GM23338 (cell line): ENCODE measurements at regions not wholly inside any gene's neighbourhood (a gene's known extent, or its start where the extent isn't known, plus 50 kb on each side); places are given as distances from the start of the nearest gene placed in this dataset.

ENCODE experiments used
- ATAC-seq: fragments of 200-7000 bp; cut with Tn5 transposase; 3 replicates; pipeline ENCODE4 v1.9.1; 2020
- DNase-seq: peaks from one replicate; pipeline ENCODE4 v3.0.0-alpha.2; 2015; ENCODE audit warnings: low spot score
- H2AFZ ChIP-seq: fragments of 200-600 bp; sonication (generic); 2 replicates; pipeline ENCODE4 v1.8.0; 2016; ENCODE audit warnings: antibody characterized with exemption, mild to moderate bottlenecking, moderate library complexity
- H3F3A ChIP-seq: fragments of 200-600 bp; sonication (generic); replicated peaks from 2 replicates; pipeline ENCODE4 v1.8.0; 2017; ENCODE audit warnings: antibody characterized with exemption, mixed run types, low read depth
- H3K27ac ChIP-seq: fragments of 200-600 bp; sonication (generic); 2 replicates; pipeline ENCODE4 v1.6.1; 2016; ENCODE audit warnings: low read depth
- H3K27me3 ChIP-seq: fragments of 200-600 bp; sonication (generic); 2 replicates; pipeline ENCODE4 v1.8.0; 2016; ENCODE audit warnings: mild to moderate bottlenecking, mixed run types, moderate library complexity; ENCODE audit not compliant: insufficient read depth
- H3K36me3 ChIP-seq: fragments of 200-600 bp; sonication (generic); 2 replicates; pipeline ENCODE4 v1.8.0; 2016; ENCODE audit warnings: mild to moderate bottlenecking; ENCODE audit not compliant: insufficient read depth
- H3K4me1 ChIP-seq: fragments of 200-600 bp; sonication (generic); 2 replicates; pipeline ENCODE4 v1.8.0; 2016; ENCODE audit warnings: mild to moderate bottlenecking, moderate library complexity; ENCODE audit not compliant: insufficient read depth
- H3K4me2 ChIP-seq: fragments of 200-600 bp; sonication (generic); 2 replicates; pipeline ENCODE4 v1.7.1; 2017; ENCODE audit warnings: mixed run types
- H3K4me3 ChIP-seq: fragments of 200-600 bp; sonication (generic); 2 replicates; pipeline ENCODE4 v1.6.1; 2016; ENCODE audit warnings: mixed run types
- H3K79me2 ChIP-seq: fragments of 200-600 bp; sonication (generic); replicated peaks from 2 replicates; pipeline ENCODE4 v1.8.0; 2017; ENCODE audit warnings: mild to moderate bottlenecking; ENCODE audit not compliant: insufficient read depth
- H3K9me2 ChIP-seq: fragments of 200-600 bp; sonication (generic); 2 replicates; pipeline ENCODE4 v1.8.0; 2017; ENCODE audit not compliant: insufficient read depth
- H4K20me1 ChIP-seq: fragments of 200-600 bp; sonication (generic); replicated peaks from 2 replicates; pipeline ENCODE4 v1.8.0; 2017; ENCODE audit warnings: mild to moderate bottlenecking; ENCODE audit not compliant: insufficient read depth
- H3K27ac Mint-ChIP-seq: 2 replicates; pipeline ENCODE4 v1.8.0; 2020; ENCODE audit warnings: inconsistent platforms, mild to moderate bottlenecking, moderate library complexity, mixed read lengths
- H3K27me3 Mint-ChIP-seq: 3 replicates; pipeline ENCODE4 v1.8.0; 2022; ENCODE audit warnings: low read depth, mild to moderate bottlenecking, moderate library complexity, mixed read lengths, inconsistent platforms; ENCODE audit not compliant: insufficient read depth, poor library complexity
- H3K36me3 Mint-ChIP-seq: 3 replicates; pipeline ENCODE4 v1.8.0; 2021; ENCODE audit warnings: low read depth, mild to moderate bottlenecking, inconsistent platforms, moderate library complexity, mixed read lengths
- H3K4me1 Mint-ChIP-seq: 3 replicates; pipeline ENCODE4 v1.8.0; 2020; ENCODE audit warnings: mild to moderate bottlenecking, inconsistent platforms, mixed read lengths
- H3K4me3 Mint-ChIP-seq: 3 replicates; pipeline ENCODE4 v1.8.0; 2021; ENCODE audit warnings: moderate library complexity, mild to moderate bottlenecking, inconsistent platforms, mixed read lengths
- H3K9me3 Mint-ChIP-seq: 3 replicates; pipeline ENCODE4 v1.8.0; 2020; ENCODE audit warnings: moderate library complexity, mild to moderate bottlenecking, inconsistent platforms, mixed read lengths
- CREB1 ChIP-seq: fragments of 250-450 bp; sonication (Bioruptor Pico); IDR thresholded peaks from 2 replicates; pipeline ENCODE4 v1.5.0; 2020; ENCODE audit warnings: low read depth, mild to moderate bottlenecking, moderate library complexity
- ETS1 ChIP-seq: IDR thresholded peaks from 2 replicates; pipeline ENCODE4 v1.6.1; 2016; ENCODE audit warnings: antibody characterized with exemption
- EZH2 ChIP-seq: fragments of 200-600 bp; sonication (generic); IDR thresholded peaks from one replicate; pipeline ENCODE4 v1.8.0; 2017; ENCODE audit warnings: antibody characterized with exemption, mild to moderate bottlenecking, low read depth; ENCODE audit not compliant: unreplicated experiment
- JUNB ChIP-seq: IDR thresholded peaks from one replicate; pipeline ENCODE4 v1.6.1; 2016; ENCODE audit warnings: antibody characterized with exemption; ENCODE audit not compliant: unreplicated experiment
- NANOG ChIP-seq: IDR thresholded peaks from 2 replicates; pipeline ENCODE4 v1.6.1; 2016; ENCODE audit warnings: antibody characterized with exemption, borderline replicate concordance
- POLR2AphosphoS5 ChIP-seq: IDR thresholded peaks from 2 replicates; pipeline ENCODE4 v1.6.1; 2016; ENCODE audit warnings: antibody characterized with exemption, low read depth
- REST ChIP-seq: IDR thresholded peaks from one replicate; pipeline ENCODE4 v1.6.1; 2018; ENCODE audit warnings: antibody characterized with exemption; ENCODE audit not compliant: unreplicated experiment
- STAT1 ChIP-seq: IDR thresholded peaks from one replicate; pipeline ENCODE4 v1.6.1; 2016; ENCODE audit warnings: antibody characterized with exemption; ENCODE audit not compliant: unreplicated experiment
- ZNF114 ChIP-seq: fragments of 250-450 bp; sonication (Bioruptor Pico); IDR thresholded peaks from 2 replicates; pipeline ENCODE4 v1.5.0; 2020; ENCODE audit warnings: mild to moderate bottlenecking, moderate library complexity
- TF ChIP-seq, protein P1 (sequence below): fragments of 250-450 bp; sonication (Bioruptor Pico); IDR thresholded peaks from 2 replicates; pipeline ENCODE4 v1.5.0; 2020; ENCODE audit warnings: mild to moderate bottlenecking, moderate library complexity

DNA sequence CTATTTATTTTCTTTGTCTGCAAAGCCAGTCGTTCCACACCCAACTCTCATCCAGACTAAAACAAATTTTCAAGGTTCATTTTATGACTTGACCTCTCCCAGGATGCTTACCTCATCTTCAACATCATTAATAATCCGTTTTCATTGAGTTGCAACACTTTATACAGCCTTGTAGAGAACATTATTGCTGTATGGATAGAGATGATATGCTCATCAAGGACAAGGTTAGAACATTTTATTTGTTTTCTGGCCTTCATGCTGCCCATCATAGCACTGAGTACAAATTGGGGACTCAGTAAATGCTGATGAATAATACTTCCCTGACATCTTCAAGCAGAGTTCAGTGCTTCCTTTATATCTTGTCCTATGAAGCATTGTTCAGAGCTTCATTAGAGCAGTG is 120.2 kb downstream of the OXSM start:
- Histone ChIP-seq H3K4me1 (peaks cover 11% of the 10 kb centered on the region), H3K9me2 (no peaks in the 10 kb centered on the region), H3K79me2 (no peaks in the 10 kb centered on the region), H3F3A (no peaks in the 10 kb centered on the region), H3K27me3 (no peaks in the 10 kb centered on the region), H4K20me1 (no peaks in the 10 kb centered on the region), H3K4me2 (no peak overlapping the region), H3K4me3 (no peak overlapping the region), H2AFZ (no peak overlapping the region), H3K27ac (no peak overlapping the region), H3K36me3 (no peaks in the 10 kb centered on the region)
- no peak for TF ChIP-seq JUNB
- TF ChIP-seq STAT1 = no peak
- no peak for TF ChIP-seq ZNF114 (CRISPR knock-in tag)
- no peak for TF ChIP-seq POLR2AphosphoS5
- no peak for TF ChIP-seq ETS1
- TF ChIP-seq REST = no peak
- TF ChIP-seq CREB1 (CRISPR knock-in tag) = no peak
- TF ChIP-seq NANOG = no peak
- no peak for TF ChIP-seq EZH2
- TF ChIP-seq, protein P1, sequence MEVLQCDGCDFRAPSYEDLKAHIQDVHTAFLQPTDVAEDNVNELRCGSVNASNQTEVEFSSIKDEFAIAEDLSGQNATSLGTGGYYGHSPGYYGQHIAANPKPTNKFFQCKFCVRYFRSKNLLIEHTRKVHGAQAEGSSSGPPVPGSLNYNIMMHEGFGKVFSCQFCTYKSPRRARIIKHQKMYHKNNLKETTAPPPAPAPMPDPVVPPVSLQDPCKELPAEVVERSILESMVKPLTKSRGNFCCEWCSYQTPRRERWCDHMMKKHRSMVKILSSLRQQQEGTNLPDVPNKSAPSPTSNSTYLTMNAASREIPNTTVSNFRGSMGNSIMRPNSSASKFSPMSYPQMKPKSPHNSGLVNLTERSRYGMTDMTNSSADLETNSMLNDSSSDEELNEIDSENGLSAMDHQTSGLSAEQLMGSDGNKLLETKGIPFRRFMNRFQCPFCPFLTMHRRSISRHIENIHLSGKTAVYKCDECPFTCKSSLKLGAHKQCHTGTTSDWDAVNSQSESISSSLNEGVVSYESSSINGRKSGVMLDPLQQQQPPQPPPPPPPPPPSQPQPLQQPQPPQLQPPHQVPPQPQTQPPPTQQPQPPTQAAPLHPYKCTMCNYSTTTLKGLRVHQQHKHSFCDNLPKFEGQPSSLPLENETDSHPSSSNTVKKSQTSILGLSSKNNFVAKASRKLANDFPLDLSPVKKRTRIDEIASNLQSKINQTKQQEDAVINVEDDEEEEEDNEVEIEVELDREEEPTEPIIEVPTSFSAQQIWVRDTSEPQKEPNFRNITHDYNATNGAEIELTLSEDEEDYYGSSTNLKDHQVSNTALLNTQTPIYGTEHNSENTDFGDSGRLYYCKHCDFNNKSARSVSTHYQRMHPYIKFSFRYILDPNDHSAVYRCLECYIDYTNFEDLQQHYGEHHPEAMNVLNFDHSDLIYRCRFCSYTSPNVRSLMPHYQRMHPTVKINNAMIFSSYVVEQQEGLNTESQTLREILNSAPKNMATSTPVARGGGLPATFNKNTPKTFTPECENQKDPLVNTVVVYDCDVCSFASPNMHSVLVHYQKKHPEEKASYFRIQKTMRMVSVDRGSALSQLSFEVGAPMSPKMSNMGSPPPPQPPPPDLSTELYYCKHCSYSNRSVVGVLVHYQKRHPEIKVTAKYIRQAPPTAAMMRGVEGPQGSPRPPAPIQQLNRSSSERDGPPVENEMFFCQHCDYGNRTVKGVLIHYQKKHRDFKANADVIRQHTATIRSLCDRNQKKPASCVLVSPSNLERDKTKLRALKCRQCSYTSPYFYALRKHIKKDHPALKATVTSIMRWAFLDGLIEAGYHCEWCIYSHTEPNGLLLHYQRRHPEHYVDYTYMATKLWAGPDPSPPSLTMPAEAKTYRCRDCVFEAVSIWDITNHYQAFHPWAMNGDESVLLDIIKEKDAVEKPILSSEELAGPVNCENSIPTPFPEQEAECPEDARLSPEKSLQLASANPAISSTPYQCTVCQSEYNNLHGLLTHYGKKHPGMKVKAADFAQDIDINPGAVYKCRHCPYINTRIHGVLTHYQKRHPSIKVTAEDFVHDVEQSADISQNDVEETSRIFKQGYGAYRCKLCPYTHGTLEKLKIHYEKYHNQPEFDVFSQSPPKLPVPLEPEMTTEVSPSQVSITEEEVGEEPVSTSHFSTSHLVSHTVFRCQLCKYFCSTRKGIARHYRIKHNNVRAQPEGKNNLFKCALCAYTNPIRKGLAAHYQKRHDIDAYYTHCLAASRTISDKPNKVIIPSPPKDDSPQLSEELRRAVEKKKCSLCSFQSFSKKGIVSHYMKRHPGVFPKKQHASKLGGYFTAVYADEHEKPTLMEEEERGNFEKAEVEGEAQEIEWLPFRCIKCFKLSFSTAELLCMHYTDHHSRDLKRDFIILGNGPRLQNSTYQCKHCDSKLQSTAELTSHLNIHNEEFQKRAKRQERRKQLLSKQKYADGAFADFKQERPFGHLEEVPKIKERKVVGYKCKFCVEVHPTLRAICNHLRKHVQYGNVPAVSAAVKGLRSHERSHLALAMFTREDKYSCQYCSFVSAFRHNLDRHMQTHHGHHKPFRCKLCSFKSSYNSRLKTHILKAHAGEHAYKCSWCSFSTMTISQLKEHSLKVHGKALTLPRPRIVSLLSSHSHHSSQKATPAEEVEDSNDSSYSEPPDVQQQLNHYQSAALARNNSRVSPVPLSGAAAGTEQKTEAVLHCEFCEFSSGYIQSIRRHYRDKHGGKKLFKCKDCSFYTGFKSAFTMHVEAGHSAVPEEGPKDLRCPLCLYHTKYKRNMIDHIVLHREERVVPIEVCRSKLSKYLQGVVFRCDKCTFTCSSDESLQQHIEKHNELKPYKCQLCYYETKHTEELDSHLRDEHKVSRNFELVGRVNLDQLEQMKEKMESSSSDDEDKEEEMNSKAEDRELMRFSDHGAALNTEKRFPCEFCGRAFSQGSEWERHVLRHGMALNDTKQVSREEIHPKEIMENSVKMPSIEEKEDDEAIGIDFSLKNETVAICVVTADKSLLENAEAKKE = no peak
- Mint-ChIP-seq H3K27me3 (no peaks in the 10 kb centered on the region), H3K36me3 (no peaks in the 10 kb centered on the region), H3K4me1 (peaks cover 14% of the 10 kb centered on the region), H3K4me3 (no peak overlapping the region), H3K9me3 (no peaks in the 10 kb centered on the region), H3K27ac (no peak overlapping the region)
- no peak for ATAC-seq
- DNase-seq = no peak
